Small intestine (tissue), 7 donors: ENCODE measurements at regions not wholly inside any gene's neighbourhood (a gene's known extent, or its start where the extent isn't known, plus 50 kb on each side); places are given as distances from the start of the nearest gene placed in this dataset.

Source experiments
- DNase-seq, 2 donors: peaks; one replicate each; pipeline versions ENCODE4 v3.0.0 to v3.0.0-alpha.2; 2013
- FAIRE-seq: peaks from 2 replicates; lab custom pipeline; 2012; peaks lifted over from hg19 to GRCh38; lab: Jason Lieb, UNC
- H3K27ac ChIP-seq, 3 donors: one replicate each; pipeline ENCODE4 v1.5.1; 2013; ENCODE audit warnings: low read length in 2 of 3, mild to moderate bottlenecking in 2 of 3, control low read depth in 1 of 3, inconsistent platforms in 1 of 3, low read depth in 1 of 3, moderate library complexity in 1 of 3
- H3K27me3 ChIP-seq, 3 donors: one replicate each; pipeline ENCODE4 v1.6.1; 2013; ENCODE audit warnings: low read length in 3 of 3, inconsistent platforms in 1 of 3; ENCODE audit not compliant: control insufficient read depth in 3 of 3, insufficient read depth in 3 of 3
- H3K36me3 ChIP-seq, 3 donors: one replicate each; pipeline ENCODE4 v1.6.1; 2013; ENCODE audit warnings: low read length in 3 of 3, inconsistent platforms in 1 of 3, low read depth in 1 of 3, mild to moderate bottlenecking in 1 of 3, moderate library complexity in 1 of 3; ENCODE audit not compliant: control insufficient read depth in 3 of 3, insufficient read depth in 2 of 3
- H3K4me1 ChIP-seq, 3 donors: one replicate each; pipeline ENCODE4 v1.6.1; 2013; ENCODE audit warnings: low read length in 2 of 3, inconsistent platforms in 1 of 3, low read depth in 1 of 3, mild to moderate bottlenecking in 1 of 3, moderate library complexity in 1 of 3; ENCODE audit not compliant: control insufficient read depth in 3 of 3, insufficient read depth in 2 of 3
- H3K4me3 ChIP-seq, 3 donors: one replicate each; pipeline ENCODE4 v1.5.1; 2013; ENCODE audit warnings: low read length in 3 of 3, control low read depth in 1 of 3, inconsistent platforms in 1 of 3, low read depth in 1 of 3, mild to moderate bottlenecking in 1 of 3, moderate library complexity in 1 of 3
- H3K9me3 ChIP-seq, 2 donors: one replicate each; pipeline ENCODE4 v1.6.1; 2013; ENCODE audit warnings: low read depth in 1 of 2, low read length in 1 of 2; ENCODE audit not compliant: control insufficient read depth in 2 of 2, insufficient read depth in 1 of 2
- WGBS, 3 donors: extraction: QIAGEN DNeasy Blood & Tissue Kit; methylation state at CpG; one replicate each; pipeline ENCODE4 v1.1.7; 2013; 5-methylcytosine and 5-hydroxymethylcytosine counted together
- donor health status: healthy with polysubstance abuse.
- donor health status: control.
- donor health status: control.
- donor health status: Bipolar disorder and iron deficiency.
- donor health status: healthy.

GRCh38 chr9:113783475-113783874 lies 92.6 kb upstream of the ZNF618 start:
- 87 to 92% (median 90%) methylated on average over 2 of the region's 2 CpGs for WGBS, 3 donors
- Histone ChIP-seq H3K4me3 (no peak overlapping the region), H3K27me3 (no peaks in the 10 kb centered on the region), H3K36me3 (no peaks in the 10 kb centered on the region), H3K4me1 (no peaks in the 10 kb centered on the region), H3K27ac (no peak overlapping the region), H3K9me3 (no peaks in the 10 kb centered on the region)
- FAIRE-seq (no peak), DNase-seq (no peak)

GRCh38 chr9:113785334-113785733 lies 90.8 kb upstream of the ZNF618 start:
- Histone ChIP-seq H3K36me3 (no peaks in the 10 kb centered on the region), H3K4me3 (no peak overlapping the region), H3K27ac (no peak overlapping the region), H3K27me3 (peaks cover 0 to 4% (median 0%) of the 10 kb centered on the region in 3 donors), H3K4me1 (no peaks in the 10 kb centered on the region), H3K9me3 (no peaks in the 10 kb centered on the region)
- FAIRE-seq: no peak
- 75 to 90% (median 76%) methylated on average over 6 of the region's 6 CpGs for WGBS, 3 donors
- no peak for DNase-seq

- no peaks in the 10 kb centered on the region for H3K4me1 ChIP-seq
- DNase-seq: no peak
- FAIRE-seq: no peak
- no peak overlapping the region for H3K27ac ChIP-seq
- WGBS, 3 donors: 69 to 77% (median 72%) methylated on average over 4 of the region's 4 CpGs
- H3K9me3 ChIP-seq: no peaks in the 10 kb centered on the region
- no peaks in the 10 kb centered on the region for H3K36me3 ChIP-seq
- no peak overlapping the region for H3K4me3 ChIP-seq
- peaks cover 0 to 4% (median 0%) of the 10 kb centered on the region in 3 donors for H3K27me3 ChIP-seq
Measured at GRCh38 chr9:113786071-113786470, 90.0 kb upstream of the ZNF618 start.

DNA sequence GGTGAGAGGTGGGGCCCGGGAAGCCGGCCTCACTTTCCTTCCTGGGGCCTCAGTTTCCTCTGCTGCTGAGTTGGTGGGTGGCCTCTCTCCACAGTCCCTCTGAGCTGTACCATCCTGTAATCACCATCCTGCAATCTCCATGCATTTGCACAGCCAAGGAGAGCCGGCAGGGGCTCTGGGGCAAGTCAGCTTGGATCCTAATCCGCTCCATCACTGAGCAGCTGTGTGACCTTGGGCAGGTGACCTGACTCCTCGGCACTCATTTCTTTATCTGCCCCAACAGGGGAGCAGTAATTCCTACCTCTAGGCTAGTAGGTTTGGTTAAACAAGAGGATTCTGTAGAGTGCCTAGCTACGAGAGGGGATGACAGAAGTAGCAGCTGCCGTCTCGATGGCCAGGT lies 88.2 kb upstream of the ZNF618 start:
- no peak overlapping the region for H3K4me3 ChIP-seq
- H3K27me3 ChIP-seq: peaks cover 0 to 4% (median 0%) of the 10 kb centered on the region in 3 donors
- FAIRE-seq (no peak), DNase-seq (no peak)
- no peaks in the 10 kb centered on the region for H3K36me3 ChIP-seq
- H3K4me1 ChIP-seq: no peaks in the 10 kb centered on the region
- H3K9me3 ChIP-seq: no peaks in the 10 kb centered on the region
- H3K27ac ChIP-seq: no peak overlapping the region
- 75 to 79% (median 76%) methylated on average over 8 of the region's 8 CpGs for WGBS, 3 donors

DNA sequence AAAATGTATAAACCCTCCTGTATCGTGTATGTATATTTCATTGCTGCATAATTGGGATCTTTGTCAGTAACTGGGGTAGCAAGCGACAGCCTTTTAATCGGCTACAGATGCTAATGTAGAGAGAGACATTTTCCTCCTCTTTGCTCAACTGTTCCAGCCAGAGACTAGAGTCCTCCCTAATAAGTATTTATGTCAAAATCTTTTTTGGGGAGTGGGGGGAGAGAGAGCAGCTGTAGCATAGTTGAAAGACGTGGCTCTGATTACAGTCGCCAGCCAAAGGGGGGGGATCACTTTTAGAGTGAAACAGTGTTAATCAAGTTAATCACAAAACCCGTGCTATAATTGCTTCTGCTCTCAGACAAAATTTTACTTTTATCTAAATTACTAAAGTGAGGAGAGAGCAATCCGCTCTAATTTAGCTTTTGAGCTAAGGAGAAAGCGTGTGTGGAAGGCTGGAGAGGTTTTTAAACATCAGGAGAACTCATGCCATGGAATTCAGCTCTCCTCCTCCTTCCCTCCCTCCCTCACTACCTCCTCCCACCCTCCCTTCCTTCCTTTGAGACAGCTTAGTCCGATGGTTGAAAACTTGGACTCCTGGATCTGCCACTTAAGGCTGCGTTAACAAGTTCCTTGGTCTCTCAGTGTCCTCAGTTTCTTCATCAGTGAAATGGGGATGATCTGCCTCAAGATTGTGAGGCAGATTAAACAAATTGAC lies 87.3 kb upstream of the ZNF618 start:
- Histone ChIP-seq H3K27me3 (peaks cover 0 to 4% (median 0%) of the 10 kb centered on the region in 3 donors), H3K27ac (no peak overlapping the region), H3K36me3 (no peaks in the 10 kb centered on the region), H3K4me3 (no peak overlapping the region), H3K9me3 (no peaks in the 10 kb centered on the region), H3K4me1 (no peaks in the 10 kb centered on the region)
- no peak for DNase-seq
- no peak for FAIRE-seq
- WGBS, 3 donors: 48 to 59% (median 48%) methylated on average over 10 of the region's 10 CpGs

- WGBS, 3 donors: 89 to 92% (median 90%) methylated on average over 11 of the region's 11 CpGs
- Histone ChIP-seq H3K27me3 (peaks cover 0 to 4% (median 0%) of the 10 kb centered on the region in 3 donors), H3K4me1 (no peaks in the 10 kb centered on the region), H3K4me3 (no peak overlapping the region), H3K9me3 (no peaks in the 10 kb centered on the region), H3K27ac (no peak overlapping the region), H3K36me3 (no peaks in the 10 kb centered on the region)
- DNase-seq: no peak
- FAIRE-seq: no peak
Measured at GRCh38 chr9:113790093-113790492, 86.0 kb upstream of the ZNF618 start.

DNA sequence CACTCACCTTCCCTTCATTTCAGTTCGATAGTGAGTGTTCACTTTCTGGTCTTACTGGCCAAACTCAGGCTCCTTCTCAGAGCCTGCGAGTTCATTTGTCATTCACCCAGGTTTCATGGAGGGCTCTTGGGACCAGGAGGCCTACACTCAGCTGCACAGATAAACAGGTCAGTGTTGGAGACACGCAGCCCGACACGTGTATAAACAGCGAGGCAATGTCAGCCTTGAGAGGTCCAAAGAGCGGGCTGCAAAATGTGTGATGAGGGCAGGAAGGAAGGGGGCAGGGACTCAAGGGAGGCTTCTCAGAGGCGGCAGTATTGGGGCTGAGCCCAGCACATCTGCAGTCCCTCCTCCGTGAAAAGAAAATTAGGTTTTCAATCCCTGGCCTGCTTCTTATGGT lies 82.6 kb upstream of the ZNF618 start:
- FAIRE-seq: no peak
- no peak for DNase-seq
- Histone ChIP-seq H3K27ac (no peak overlapping the region), H3K4me1 (no peaks in the 10 kb centered on the region), H3K27me3 (peaks cover 0 to 4% (median 0%) of the 10 kb centered on the region in 3 donors), H3K4me3 (no peak overlapping the region), H3K9me3 (no peaks in the 10 kb centered on the region), H3K36me3 (no peaks in the 10 kb centered on the region)
- 68 to 70% (median 69%) methylated on average over 9 of the region's 9 CpGs for WGBS, 3 donors

DNA sequence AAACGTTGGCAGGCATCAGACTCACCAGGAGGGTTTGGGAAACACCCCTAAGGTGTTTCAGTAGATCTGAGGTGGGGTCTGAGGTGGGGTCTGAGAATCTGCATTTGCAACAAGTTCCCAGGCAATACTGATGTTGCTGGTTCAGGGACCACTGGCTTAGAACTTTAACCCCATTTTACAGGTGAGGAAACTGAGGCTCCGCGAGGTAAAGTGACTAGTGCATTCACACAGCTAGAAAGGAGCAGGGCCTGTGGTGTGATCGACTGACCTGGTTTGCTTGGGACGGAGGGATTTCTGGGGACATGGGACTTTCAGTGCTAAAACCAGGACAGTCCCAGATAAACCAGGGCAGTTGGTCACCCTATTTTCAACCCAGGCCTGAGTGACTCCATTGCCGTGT lies 81.4 kb upstream of the ZNF618 start:
- no peak for FAIRE-seq
- H3K9me3 ChIP-seq: no peaks in the 10 kb centered on the region
- no peak overlapping the region for H3K27ac ChIP-seq
- H3K4me1 ChIP-seq: no peaks in the 10 kb centered on the region
- no peak overlapping the region for H3K4me3 ChIP-seq
- no peaks in the 10 kb centered on the region for H3K36me3 ChIP-seq
- 81 to 86% (median 82%) methylated on average over 6 of the region's 6 CpGs for WGBS, 3 donors
- DNase-seq: no peak
- no peaks in the 10 kb centered on the region for H3K27me3 ChIP-seq
